HK-2 (cell line): ENCODE measurements at regions not wholly inside any gene's neighbourhood (a gene's known extent, or its start where the extent isn't known, plus 50 kb on each side); places are given as distances from the start of the nearest gene placed in this dataset.
A peak's percentile ranks its signal among the peaks of the same experiment; 100 is the strongest.

Source experiments
- DNase-seq: peaks from one replicate; pipeline ENCODE4 v3.0.0-alpha.2; 2018; ENCODE audit not compliant: unreplicated experiment

GRCh38 chr18:38042211-38042890, 476.8 kb upstream of the CELF4 start:
- DNase-seq = no peak

GRCh38 chr18:38038242-38038641, 472.6 kb upstream of the CELF4 start:
- no peak for DNase-seq

GRCh38 chr18:38035193-38035592, 469.6 kb upstream of the CELF4 start:
- no peak for DNase-seq

GRCh38 chr18:38033282-38033681, 467.7 kb upstream of the CELF4 start:
- no peak for DNase-seq

GRCh38 chr18:38032516-38032915, 466.9 kb upstream of the CELF4 start:
- DNase-seq = no peak

- DNase-seq = no peak
These were observed 463.3 kb upstream of the CELF4 start for GRCh38 chr18:38028946-38029345.

- peak; percentile 39 for DNase-seq
These were observed 459.9 kb upstream of the CELF4 start for GRCh38 chr18:38025433-38026038.

- peak; percentile 8 for DNase-seq
These were observed 458.3 kb upstream of the CELF4 start for GRCh38 chr18:38023871-38024270.

GRCh38 chr18:38022234-38022633, 456.6 kb upstream of the CELF4 start:
- no peak for DNase-seq

GRCh38 chr18:38019292-38019691, 453.7 kb upstream of the CELF4 start:
- DNase-seq = no peak

GRCh38 chr18:38010971-38011857, 445.6 kb upstream of the CELF4 start:
- DNase-seq = no peak

GRCh38 chr18:38010037-38010436, 444.4 kb upstream of the CELF4 start:
- no peak for DNase-seq

GRCh38 chr18:38009320-38009719, 443.7 kb upstream of the CELF4 start:
- no peak for DNase-seq

GRCh38 chr18:38007676-38008330, 442.2 kb upstream of the CELF4 start:
- no peak for DNase-seq

- no peak for DNase-seq
These were observed 441.4 kb upstream of the CELF4 start for GRCh38 chr18:38007026-38007425.

- DNase-seq = no peak
These were observed 440.9 kb upstream of the CELF4 start for GRCh38 chr18:38006541-38006940.

- DNase-seq = no peak
These were observed 432.1 kb upstream of the CELF4 start for GRCh38 chr18:37997695-37998094.

- DNase-seq = no peak
These were observed 422.3 kb upstream of the CELF4 start for GRCh38 chr18:37987901-37988300.

GRCh38 chr18:37986665-37987064, 421.1 kb upstream of the CELF4 start:
- no peak for DNase-seq

GRCh38 chr18:37985126-37985525, 419.5 kb upstream of the CELF4 start:
- DNase-seq = no peak

GRCh38 chr18:37980556-37980955, 415.0 kb upstream of the CELF4 start:
- no peak for DNase-seq

- DNase-seq = no peak
These were observed 409.8 kb upstream of the CELF4 start for GRCh38 chr18:37975446-37975845.
